GM06990 (cell line): ENCODE measurements at regions not wholly inside any gene's neighbourhood (a gene's known extent, or its start where the extent isn't known, plus 50 kb on each side); places are given as distances from the start of the nearest gene placed in this dataset.

Source experiments
- DNase-seq: peaks from one replicate; pipeline ENCODE4 v3.0.0-alpha.2; 2011; ENCODE audit not compliant: insufficient read length; ENCODE audit errors: extremely low read depth
- H3K27me3 ChIP-seq: replicated peaks from 2 replicates; pipeline ENCODE4 v1.6.0; 2011; ENCODE audit warnings: low read length; ENCODE audit not compliant: control insufficient read depth, insufficient read depth
- H3K36me3 ChIP-seq: 2 replicates; pipeline ENCODE4 v1.5.1; 2011; ENCODE audit warnings: low read length; ENCODE audit not compliant: control insufficient read depth, insufficient read depth
- H3K4me3 ChIP-seq: replicated peaks from 2 replicates; pipeline ENCODE4 v1.5.1; 2011; ENCODE audit warnings: low read depth, mild to moderate bottlenecking, control low read depth, low read length
- TF ChIP-seq, protein P1 (sequence below): IDR thresholded peaks from 2 replicates; pipeline ENCODE4 v1.5.1; 2011; ENCODE audit warnings: low read length, control low read depth, mild to moderate bottlenecking, inconsistent platforms; ENCODE audit not compliant: insufficient read depth, poor library complexity, severe bottlenecking

DNA sequence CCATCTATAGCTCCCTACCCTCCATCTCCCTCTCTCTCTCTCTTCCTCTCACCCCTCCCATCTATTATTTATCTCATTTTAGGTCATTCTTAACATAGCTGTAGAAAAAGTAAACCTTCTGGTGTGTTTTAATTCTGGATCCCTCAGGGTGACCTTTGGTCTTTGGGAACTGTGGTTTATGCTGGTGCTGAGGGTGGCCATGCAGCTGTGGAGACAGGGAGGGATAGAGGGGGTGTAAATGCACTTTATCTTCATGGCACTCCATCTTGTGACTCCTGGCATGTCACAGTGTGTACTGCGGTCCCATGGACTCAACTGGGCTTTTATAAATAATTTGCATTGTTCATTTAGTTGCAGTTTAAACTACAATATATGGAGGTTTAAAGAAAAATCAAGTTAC is 50.2 kb upstream of the RUNX1 start:
- H3K4me3 ChIP-seq, result no peak overlapping the region
- H3K36me3 ChIP-seq, result no peaks in the 10 kb centered on the region
- TF ChIP-seq, protein P1, sequence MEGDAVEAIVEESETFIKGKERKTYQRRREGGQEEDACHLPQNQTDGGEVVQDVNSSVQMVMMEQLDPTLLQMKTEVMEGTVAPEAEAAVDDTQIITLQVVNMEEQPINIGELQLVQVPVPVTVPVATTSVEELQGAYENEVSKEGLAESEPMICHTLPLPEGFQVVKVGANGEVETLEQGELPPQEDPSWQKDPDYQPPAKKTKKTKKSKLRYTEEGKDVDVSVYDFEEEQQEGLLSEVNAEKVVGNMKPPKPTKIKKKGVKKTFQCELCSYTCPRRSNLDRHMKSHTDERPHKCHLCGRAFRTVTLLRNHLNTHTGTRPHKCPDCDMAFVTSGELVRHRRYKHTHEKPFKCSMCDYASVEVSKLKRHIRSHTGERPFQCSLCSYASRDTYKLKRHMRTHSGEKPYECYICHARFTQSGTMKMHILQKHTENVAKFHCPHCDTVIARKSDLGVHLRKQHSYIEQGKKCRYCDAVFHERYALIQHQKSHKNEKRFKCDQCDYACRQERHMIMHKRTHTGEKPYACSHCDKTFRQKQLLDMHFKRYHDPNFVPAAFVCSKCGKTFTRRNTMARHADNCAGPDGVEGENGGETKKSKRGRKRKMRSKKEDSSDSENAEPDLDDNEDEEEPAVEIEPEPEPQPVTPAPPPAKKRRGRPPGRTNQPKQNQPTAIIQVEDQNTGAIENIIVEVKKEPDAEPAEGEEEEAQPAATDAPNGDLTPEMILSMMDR, result no peak
- no peak for DNase-seq
- H3K27me3 ChIP-seq, result no peaks in the 10 kb centered on the region; the same call in none of the 2 replicates
